ENCODE measurements at regions not wholly inside any gene's neighbourhood (a gene's known extent, or its start where the extent isn't known, plus 50 kb on each side); places are given as distances from the start of the nearest gene placed in this dataset.

DNA sequence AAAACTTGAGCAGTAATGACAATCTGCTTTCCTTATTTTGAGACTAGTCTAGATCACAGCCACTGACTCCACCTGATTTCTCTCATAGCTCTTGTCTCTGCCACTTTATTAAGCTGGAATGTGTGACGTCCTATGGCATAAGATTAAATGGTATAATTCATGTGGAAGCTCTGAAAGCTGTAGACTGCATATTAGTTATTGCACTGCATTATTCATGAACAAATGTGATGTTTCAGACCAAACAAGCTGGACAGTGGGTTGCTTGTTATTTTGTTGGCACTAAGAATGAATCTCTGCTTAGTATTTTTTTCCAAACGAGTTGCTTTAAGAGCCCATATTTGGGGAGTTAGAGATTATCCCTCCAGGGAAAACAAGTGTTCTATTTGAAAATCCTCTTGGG lies 1218.5 kb downstream of the SUCLG1 start:
- no peaks in the 10 kb centered on the region for H3K36me3 Mint-ChIP-seq

DNA sequence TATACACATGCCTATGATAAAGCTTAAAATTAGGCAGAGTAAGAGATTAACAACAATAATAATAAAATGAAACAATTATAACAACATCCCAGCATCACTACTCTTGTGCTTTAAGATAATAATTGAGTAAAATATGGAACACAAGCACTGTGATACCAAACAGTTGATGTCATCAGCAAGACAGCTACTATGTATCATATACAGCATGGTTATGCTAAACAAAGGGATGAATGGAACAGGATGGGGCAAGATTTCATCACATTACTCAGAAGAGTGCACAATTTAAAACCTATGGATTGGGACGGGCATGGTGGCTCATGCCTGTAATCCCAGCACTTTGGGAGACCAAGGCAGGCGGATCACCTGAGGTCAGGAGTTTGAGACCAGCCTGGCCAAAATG lies 1221.0 kb downstream of the SUCLG1 start:
- CTCF ChIA-PET = no interaction called here
- Mint-ChIP-seq H3K4me1 (no peaks in the 10 kb centered on the region), H3K4me3 (no peak overlapping the region)

More for the DNA sequence above, 1218.5 kb downstream of the SUCLG1 start:
- DNase-seq = no peak
- Histone ChIP-seq H3K27me3 (replicated peaks in 1 of 2; ENCODE audit: control insufficient read depth in 2 of 2, extremely low read depth in 1 of 2, insufficient read depth in 2 of 2, low read length in 1 of 2) (no peaks in the 10 kb centered on the region), H3K4me3 (ENCODE audit: control insufficient read depth in 1 of 2, extremely low read depth in 1 of 2, low read length in 1 of 2) (no peak overlapping the region), H3K4me1 (ENCODE audit: control insufficient read depth in 1 of 2, extremely low read depth in 1 of 2, insufficient read depth in 2 of 2, low read length in 2 of 2) (no peaks in the 10 kb centered on the region), H3K9me3 (no peaks in the 10 kb centered on the region), H3K36me3 (ENCODE audit: control insufficient read depth in 2 of 2, extremely low read depth in 1 of 2, insufficient read depth in 1 of 2, low read length in 1 of 2) (no peaks in the 10 kb centered on the region), H3K27ac (ENCODE audit: low read length) (no peak overlapping the region)
- CTCF ChIA-PET = no interaction called here
- H3K27me3 Mint-ChIP-seq = no peaks in the 10 kb centered on the region
- no CpG with 5 or more reads among the region's 2 CpGs for WGBS (ENCODE audit: insufficient coverage)
- no peaks in the 10 kb centered on the region for H3K4me1 Mint-ChIP-seq
- H3K9me3 Mint-ChIP-seq = peaks cover 0 to 10% (median 9%) of the 10 kb centered on the region in 3 donors
- no peak for ATAC-seq (replicated peaks in 1 of 4)
- no peak overlapping the region for H3K4me3 Mint-ChIP-seq
- POLR2A ChIA-PET = no interaction called here
- H3K27ac Mint-ChIP-seq = no peak overlapping the region

DNA sequence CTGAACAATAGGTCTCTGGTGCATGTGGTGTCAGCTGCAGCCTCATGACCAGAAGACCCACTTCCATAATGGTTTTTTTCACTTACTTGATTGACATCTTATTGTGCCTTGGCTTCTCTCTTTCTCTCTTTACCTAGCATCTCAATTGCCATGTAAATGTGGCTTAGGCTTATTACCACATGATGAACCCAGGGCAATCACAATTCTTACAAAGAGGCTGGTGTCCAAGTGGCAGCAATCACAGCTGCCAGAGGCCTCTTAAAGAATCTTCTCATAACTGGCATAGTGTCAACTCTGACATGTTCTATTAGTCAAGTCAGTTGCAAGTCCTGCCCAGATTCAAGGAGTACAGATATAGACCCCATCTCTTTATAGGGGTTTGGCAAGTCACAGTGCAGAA lies 1224.8 kb downstream of the SUCLG1 start:
- Histone ChIP-seq H3K36me3 (ENCODE audit: control insufficient read depth in 2 of 2, extremely low read depth in 1 of 2, insufficient read depth in 1 of 2, low read length in 1 of 2) (no peaks in the 10 kb centered on the region), H3K9me3 (no peaks in the 10 kb centered on the region), H3K4me1 (ENCODE audit: control insufficient read depth in 1 of 2, extremely low read depth in 1 of 2, insufficient read depth in 2 of 2, low read length in 2 of 2) (no peaks in the 10 kb centered on the region), H3K27me3 (replicated peaks in 1 of 2; ENCODE audit: control insufficient read depth in 2 of 2, extremely low read depth in 1 of 2, insufficient read depth in 2 of 2, low read length in 1 of 2) (no peaks in the 10 kb centered on the region), H3K4me3 (ENCODE audit: control insufficient read depth in 1 of 2, extremely low read depth in 1 of 2, low read length in 1 of 2) (no peak overlapping the region), H3K27ac (ENCODE audit: low read length) (no peak overlapping the region)
- Mint-ChIP-seq H3K4me1 (no peaks in the 10 kb centered on the region), H3K9me3 (peaks cover 4 to 15% (median 9%) of the 10 kb centered on the region in 3 donors), H3K36me3 (no peaks in the 10 kb centered on the region), H3K4me3 (no peak overlapping the region), H3K27me3 (no peaks in the 10 kb centered on the region), H3K27ac (no peak overlapping the region)
- CTCF ChIA-PET = interaction anchor here in 1 of 2 donors (0.6 kb wide), 1 partner anchor 715 kb away, joined by 3 read pairs; no protein-coding TSS in a partner anchor
- POLR2A ChIA-PET = no interaction called here
- no peak for ATAC-seq (replicated peaks in 1 of 4)
- DNase-seq = no peak

More for the DNA sequence above, 1221.0 kb downstream of the SUCLG1 start:
- Mint-ChIP-seq H3K27me3 (no peaks in the 10 kb centered on the region), H3K36me3 (no peaks in the 10 kb centered on the region), H3K9me3 (peaks cover 2 to 6% (median 4%) of the 10 kb centered on the region in 3 donors), H3K27ac (no peak overlapping the region)
- ATAC-seq (replicated peaks in 1 of 4) (no peak), DNase-seq (no peak)
- POLR2A ChIA-PET = no interaction called here
- Histone ChIP-seq H3K27me3 (replicated peaks in 1 of 2; ENCODE audit: control insufficient read depth in 2 of 2, extremely low read depth in 1 of 2, insufficient read depth in 2 of 2, low read length in 1 of 2) (no peaks in the 10 kb centered on the region), H3K36me3 (ENCODE audit: control insufficient read depth in 2 of 2, extremely low read depth in 1 of 2, insufficient read depth in 1 of 2, low read length in 1 of 2) (no peaks in the 10 kb centered on the region), H3K27ac (ENCODE audit: low read length) (no peak overlapping the region), H3K4me3 (ENCODE audit: control insufficient read depth in 1 of 2, extremely low read depth in 1 of 2, low read length in 1 of 2) (no peak overlapping the region), H3K4me1 (ENCODE audit: control insufficient read depth in 1 of 2, extremely low read depth in 1 of 2, insufficient read depth in 2 of 2, low read length in 2 of 2) (no peaks in the 10 kb centered on the region), H3K9me3 (no peaks in the 10 kb centered on the region)
- 94% methylated on average over 2 of the region's 2 CpGs for WGBS (ENCODE audit: insufficient coverage)

DNA sequence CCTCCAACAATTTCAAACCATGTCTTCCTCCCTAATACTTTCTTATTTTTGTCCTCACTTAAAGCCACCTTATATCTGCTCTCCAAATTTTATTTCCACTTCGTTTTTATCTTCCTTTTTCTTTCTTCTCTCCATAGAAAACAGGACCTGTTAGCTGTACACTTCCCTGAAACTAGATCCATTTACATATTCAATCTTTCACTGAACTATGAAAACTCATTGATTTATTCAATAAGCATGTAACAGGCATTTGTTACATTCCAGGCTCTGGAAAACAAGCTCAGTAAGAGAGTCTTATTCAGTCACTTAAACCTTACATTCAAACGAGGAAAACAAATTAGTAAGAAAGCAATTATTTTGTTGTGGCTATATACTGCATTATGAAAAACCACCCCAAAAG lies 1225.3 kb downstream of the SUCLG1 start:
- no peaks in the 10 kb centered on the region for H3K27me3 ChIP-seq (replicated peaks in 1 of 2; ENCODE audit: control insufficient read depth in 2 of 2, extremely low read depth in 1 of 2, insufficient read depth in 2 of 2, low read length in 1 of 2)
- ChIA-PET POLR2A (no interaction called here), CTCF (interaction anchor here in 1 of 2 donors (0.6 kb wide), 1 partner anchor 715 kb away, joined by 3 read pairs; no protein-coding TSS in a partner anchor)
- no peaks in the 10 kb centered on the region for H3K4me1 ChIP-seq (ENCODE audit: control insufficient read depth in 1 of 2, extremely low read depth in 1 of 2, insufficient read depth in 2 of 2, low read length in 2 of 2)
- Mint-ChIP-seq H3K4me3 (no peak overlapping the region), H3K27ac (no peak overlapping the region), H3K4me1 (no peaks in the 10 kb centered on the region), H3K9me3 (peaks cover 4 to 15% (median 9%) of the 10 kb centered on the region in 3 donors), H3K36me3 (no peaks in the 10 kb centered on the region), H3K27me3 (no peaks in the 10 kb centered on the region)
- 17% methylated on average over 1 of the region's 2 CpGs for WGBS (ENCODE audit: insufficient coverage)
- no peak overlapping the region for H3K27ac ChIP-seq (ENCODE audit: low read length)
- no peak overlapping the region for H3K4me3 ChIP-seq (ENCODE audit: control insufficient read depth in 1 of 2, extremely low read depth in 1 of 2, low read length in 1 of 2)
- ATAC-seq (replicated peaks in 1 of 4) (no peak), DNase-seq (no peak)
- no peaks in the 10 kb centered on the region for H3K9me3 ChIP-seq
- H3K36me3 ChIP-seq (ENCODE audit: control insufficient read depth in 2 of 2, extremely low read depth in 1 of 2, insufficient read depth in 1 of 2, low read length in 1 of 2) = no peaks in the 10 kb centered on the region

DNA sequence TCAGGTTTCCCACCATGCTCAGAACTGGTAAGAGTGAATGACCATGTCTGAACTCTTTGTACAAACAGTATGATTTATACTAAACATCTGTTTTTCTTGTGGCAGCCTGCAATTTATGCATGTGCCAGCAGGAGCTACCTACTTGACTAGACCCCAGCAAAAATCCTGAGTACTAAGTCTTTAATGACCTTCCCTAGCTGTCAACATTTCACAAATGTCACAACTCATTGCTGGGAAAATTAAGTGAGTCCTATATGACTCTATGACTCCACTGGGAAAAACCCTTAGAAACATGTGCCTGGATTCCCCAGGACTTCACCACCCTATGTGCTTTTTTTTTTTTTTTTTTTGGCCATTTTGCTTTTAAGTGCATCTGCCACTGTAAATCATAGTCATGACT lies 1225.8 kb downstream of the SUCLG1 start:
- CTCF ChIA-PET = no interaction called here
- POLR2A ChIA-PET = no interaction called here

DNA sequence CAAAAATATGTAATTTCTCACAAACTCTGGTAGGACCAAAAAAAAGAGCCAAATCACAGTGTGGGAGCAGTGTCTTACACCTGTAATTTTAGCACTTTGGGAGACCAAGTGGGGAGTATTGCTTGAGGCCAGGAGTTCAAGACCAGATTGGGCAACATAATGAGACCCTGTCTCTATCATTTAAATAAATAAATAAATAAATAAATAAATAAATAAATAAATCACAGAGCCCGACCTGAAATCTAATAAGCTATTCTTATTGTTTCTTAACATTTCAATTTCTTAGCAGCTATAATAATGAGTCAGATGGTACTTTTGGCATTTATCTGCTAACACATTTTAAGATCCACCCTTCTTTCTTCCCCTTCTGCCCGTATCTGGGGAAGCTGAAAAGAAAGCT lies 1229.6 kb downstream of the SUCLG1 start:
- Mint-ChIP-seq H3K4me3 (no peak overlapping the region), H3K4me1 (no peaks in the 10 kb centered on the region), H3K9me3 (peaks cover 9 to 13% (median 9%) of the 10 kb centered on the region in 3 donors), H3K36me3 (no peaks in the 10 kb centered on the region), H3K27me3 (no peaks in the 10 kb centered on the region), H3K27ac (no peak overlapping the region)
- Histone ChIP-seq H3K4me1 (ENCODE audit: control insufficient read depth in 1 of 2, extremely low read depth in 1 of 2, insufficient read depth in 2 of 2, low read length in 2 of 2) (no peaks in the 10 kb centered on the region), H3K27ac (ENCODE audit: low read length) (no peak overlapping the region), H3K36me3 (ENCODE audit: control insufficient read depth in 2 of 2, extremely low read depth in 1 of 2, insufficient read depth in 1 of 2, low read length in 1 of 2) (no peaks in the 10 kb centered on the region), H3K27me3 (replicated peaks in 1 of 2; ENCODE audit: control insufficient read depth in 2 of 2, extremely low read depth in 1 of 2, insufficient read depth in 2 of 2, low read length in 1 of 2) (no peaks in the 10 kb centered on the region), H3K9me3 (no peaks in the 10 kb centered on the region), H3K4me3 (ENCODE audit: control insufficient read depth in 1 of 2, extremely low read depth in 1 of 2, low read length in 1 of 2) (no peak overlapping the region)
- ATAC-seq (replicated peaks in 1 of 4) = no peak
- ChIA-PET CTCF (no interaction called here), POLR2A (no interaction called here)
- no peak for DNase-seq
- 40% methylated on average over 1 of the region's 2 CpGs for WGBS (ENCODE audit: insufficient coverage)

More for the DNA sequence above, 1225.8 kb downstream of the SUCLG1 start:
- Histone ChIP-seq H3K4me1 (ENCODE audit: control insufficient read depth in 1 of 2, extremely low read depth in 1 of 2, insufficient read depth in 2 of 2, low read length in 2 of 2) (no peaks in the 10 kb centered on the region), H3K9me3 (no peaks in the 10 kb centered on the region), H3K4me3 (ENCODE audit: control insufficient read depth in 1 of 2, extremely low read depth in 1 of 2, low read length in 1 of 2) (no peak overlapping the region), H3K27ac (ENCODE audit: low read length) (no peak overlapping the region), H3K27me3 (replicated peaks in 1 of 2; ENCODE audit: control insufficient read depth in 2 of 2, extremely low read depth in 1 of 2, insufficient read depth in 2 of 2, low read length in 1 of 2) (no peaks in the 10 kb centered on the region), H3K36me3 (ENCODE audit: control insufficient read depth in 2 of 2, extremely low read depth in 1 of 2, insufficient read depth in 1 of 2, low read length in 1 of 2) (no peaks in the 10 kb centered on the region)
- Mint-ChIP-seq H3K27me3 (no peaks in the 10 kb centered on the region), H3K27ac (no peak overlapping the region), H3K4me1 (no peaks in the 10 kb centered on the region), H3K9me3 (peaks cover 4 to 15% (median 9%) of the 10 kb centered on the region in 3 donors), H3K36me3 (no peaks in the 10 kb centered on the region), H3K4me3 (no peak overlapping the region)
- DNase-seq (no peak), ATAC-seq (replicated peaks in 1 of 4) (no peak)

DNA sequence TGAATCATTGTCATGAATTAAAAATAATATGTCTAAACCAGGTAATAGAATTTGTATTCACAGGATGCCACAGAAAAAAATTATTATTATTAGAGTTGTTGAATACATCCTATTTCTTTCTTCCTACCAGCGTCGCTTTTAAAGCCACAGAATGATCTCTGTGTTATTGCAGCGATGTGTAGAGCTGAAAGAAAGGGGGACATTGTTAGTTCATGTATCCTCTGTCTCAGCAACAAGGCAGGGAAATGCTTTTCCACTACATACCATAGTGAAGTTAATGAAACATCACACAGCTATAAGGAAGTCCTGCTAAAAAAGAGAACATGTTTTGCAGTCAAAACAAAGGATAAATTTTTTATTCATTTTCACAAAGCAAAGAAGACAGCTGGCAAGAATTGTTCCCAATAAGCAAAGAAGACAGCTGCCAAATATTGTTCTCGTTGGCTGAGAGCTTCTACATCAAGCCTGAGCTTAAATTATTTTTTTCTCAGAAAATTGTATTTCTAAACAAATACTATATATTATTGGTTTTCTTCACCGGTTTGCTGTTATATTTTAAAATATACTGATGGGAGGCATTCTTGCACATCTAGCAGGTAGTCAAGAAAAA lies 1234.4 kb downstream of the SUCLG1 start:
- no peak overlapping the region for H3K4me3 Mint-ChIP-seq
- WGBS (ENCODE audit: insufficient coverage) = no CpG with 5 or more reads among the region's 5 CpGs
- Histone ChIP-seq H3K4me3 (ENCODE audit: control insufficient read depth in 1 of 2, extremely low read depth in 1 of 2, low read length in 1 of 2) (no peak overlapping the region), H3K9me3 (no peaks in the 10 kb centered on the region), H3K27ac (ENCODE audit: low read length) (no peak overlapping the region), H3K36me3 (ENCODE audit: control insufficient read depth in 2 of 2, extremely low read depth in 1 of 2, insufficient read depth in 1 of 2, low read length in 1 of 2) (no peaks in the 10 kb centered on the region), H3K27me3 (replicated peaks in 1 of 2; ENCODE audit: control insufficient read depth in 2 of 2, extremely low read depth in 1 of 2, insufficient read depth in 2 of 2, low read length in 1 of 2) (no peaks in the 10 kb centered on the region), H3K4me1 (ENCODE audit: control insufficient read depth in 1 of 2, extremely low read depth in 1 of 2, insufficient read depth in 2 of 2, low read length in 2 of 2) (no peaks in the 10 kb centered on the region)
- ChIA-PET POLR2A (no interaction called here), CTCF (no interaction called here)
- H3K27ac Mint-ChIP-seq = no peak overlapping the region
- H3K36me3 Mint-ChIP-seq = no peaks in the 10 kb centered on the region
- H3K9me3 Mint-ChIP-seq = peaks cover 3 to 9% (median 4%) of the 10 kb centered on the region in 3 donors
- H3K4me1 Mint-ChIP-seq = no peaks in the 10 kb centered on the region
- no peak for ATAC-seq (replicated peaks in 1 of 4)
- H3K27me3 Mint-ChIP-seq = no peaks in the 10 kb centered on the region
- DNase-seq = no peak
